ENCODE measurements at regions not wholly inside any gene's neighbourhood (a gene's known extent, or its start where the extent isn't known, plus 50 kb on each side); places are given as distances from the start of the nearest gene placed in this dataset.

DNA sequence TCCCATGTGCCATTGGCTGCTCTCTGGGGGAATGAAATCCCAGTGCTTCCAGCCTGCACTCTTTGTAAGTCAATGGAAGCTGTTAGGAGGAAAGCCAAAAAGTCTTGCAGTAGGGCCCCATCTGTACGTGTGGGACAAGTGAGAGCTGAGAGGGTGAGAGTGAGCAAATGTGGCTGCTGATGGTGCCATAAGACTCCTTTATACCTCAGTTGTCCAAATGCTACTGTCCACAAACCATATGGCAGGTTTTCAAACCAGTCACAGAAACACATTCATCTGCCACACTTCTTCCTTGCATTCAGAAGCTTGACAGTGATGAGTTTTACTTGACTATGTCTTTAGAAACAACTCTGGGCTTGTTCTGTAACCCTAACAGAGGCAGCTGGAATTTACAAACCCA lies 543.8 kb downstream of the CSNK1G3 start:
- FAIRE-seq, result no peak
- H3K4me3 ChIP-seq (ENCODE audit: control insufficient read depth in 2 of 3, extremely low read depth in 1 of 3, insufficient read depth in 2 of 3, low read depth in 1 of 3, low read length in 3 of 3), result no peak overlapping the region
- no peaks in the 10 kb centered on the region for H3K36me3 ChIP-seq (ENCODE audit: control insufficient read depth in 2 of 2, extremely low read depth in 1 of 2, insufficient read depth in 2 of 2, low read length in 2 of 2)
- no peak overlapping the region for H2AFZ ChIP-seq (ENCODE audit: control insufficient read depth, low read length)
- H3K4me1 ChIP-seq (ENCODE audit: control insufficient read depth, extremely low read depth, insufficient read depth, low read length), result peaks cover 2% of the 10 kb centered on the region
- peaks cover 7% of the 10 kb centered on the region for H3K27me3 ChIP-seq (ENCODE audit: control insufficient read depth, extremely low read depth, insufficient read depth, low read length)
- no peak overlapping the region for H3K4me2 ChIP-seq (ENCODE audit: control insufficient read depth, extremely low read depth, insufficient read depth, low read depth, low read length)
- no peaks in the 10 kb centered on the region for H3K9me3 ChIP-seq (ENCODE audit: control insufficient read depth, low read depth, low read length)
- dilution Hi-C loops (cut with MboI; ENCODE audit: extremely low pct_ligation_motif_present, low sequenced_read_pairs), result no loop called here
- TF ChIP-seq, protein P1, sequence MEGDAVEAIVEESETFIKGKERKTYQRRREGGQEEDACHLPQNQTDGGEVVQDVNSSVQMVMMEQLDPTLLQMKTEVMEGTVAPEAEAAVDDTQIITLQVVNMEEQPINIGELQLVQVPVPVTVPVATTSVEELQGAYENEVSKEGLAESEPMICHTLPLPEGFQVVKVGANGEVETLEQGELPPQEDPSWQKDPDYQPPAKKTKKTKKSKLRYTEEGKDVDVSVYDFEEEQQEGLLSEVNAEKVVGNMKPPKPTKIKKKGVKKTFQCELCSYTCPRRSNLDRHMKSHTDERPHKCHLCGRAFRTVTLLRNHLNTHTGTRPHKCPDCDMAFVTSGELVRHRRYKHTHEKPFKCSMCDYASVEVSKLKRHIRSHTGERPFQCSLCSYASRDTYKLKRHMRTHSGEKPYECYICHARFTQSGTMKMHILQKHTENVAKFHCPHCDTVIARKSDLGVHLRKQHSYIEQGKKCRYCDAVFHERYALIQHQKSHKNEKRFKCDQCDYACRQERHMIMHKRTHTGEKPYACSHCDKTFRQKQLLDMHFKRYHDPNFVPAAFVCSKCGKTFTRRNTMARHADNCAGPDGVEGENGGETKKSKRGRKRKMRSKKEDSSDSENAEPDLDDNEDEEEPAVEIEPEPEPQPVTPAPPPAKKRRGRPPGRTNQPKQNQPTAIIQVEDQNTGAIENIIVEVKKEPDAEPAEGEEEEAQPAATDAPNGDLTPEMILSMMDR (optimal IDR thresholded peaks at IDR 0.05 in 1 of 3, IDR thresholded peaks at IDR 0.05 in 1 of 3, conservative IDR thresholded peaks at IDR 0.05 in 1 of 3; ENCODE audit: extremely low read depth in 1 of 3, insufficient read depth in 2 of 3, low read length in 3 of 3), result no peak
- TF ChIP-seq EZH2 (IDR thresholded peaks at IDR 0.05; ENCODE audit: low read length), result no peak
- no peak for DNase-seq (ENCODE audit: low read depth, low spot score)
- H3K9ac ChIP-seq (ENCODE audit: control insufficient read depth, extremely low read depth, insufficient read depth, low read length), result no peak overlapping the region
- H4K20me1 ChIP-seq (ENCODE audit: control insufficient read depth, extremely low read depth, insufficient read depth, low read length), result no peaks in the 10 kb centered on the region
- H3K79me2 ChIP-seq (ENCODE audit: control insufficient read depth, insufficient read depth, low read length), result no peaks in the 10 kb centered on the region
- H3K27ac ChIP-seq (ENCODE audit: control insufficient read depth, insufficient read depth, low read length), result no peak overlapping the region
- H3K9me1 ChIP-seq (ENCODE audit: control insufficient read depth, extremely low read depth, insufficient read depth, low read length), result no peaks in the 10 kb centered on the region

DNA sequence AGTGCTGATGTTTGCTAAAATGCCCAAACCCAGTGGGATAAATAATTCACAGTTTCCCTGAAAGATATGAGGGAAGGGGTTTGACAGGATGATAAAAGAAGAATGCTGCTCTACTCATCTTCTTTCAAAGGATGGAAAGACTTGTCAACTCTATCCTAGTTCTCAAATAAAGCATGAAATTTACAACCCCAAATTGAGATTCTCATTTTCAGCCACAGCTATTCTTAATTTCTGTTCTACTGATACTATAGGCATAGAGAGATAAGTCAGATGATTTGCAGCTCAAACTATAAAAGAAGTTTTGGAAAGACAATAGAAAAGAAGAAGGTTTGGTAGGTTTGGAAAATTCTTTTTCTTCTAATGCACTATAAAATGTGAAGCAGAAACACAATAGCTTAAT lies 542.6 kb downstream of the CSNK1G3 start:
- no peak overlapping the region for H3K4me3 ChIP-seq (ENCODE audit: control insufficient read depth in 2 of 3, extremely low read depth in 1 of 3, insufficient read depth in 2 of 3, low read depth in 1 of 3, low read length in 3 of 3)
- no peak overlapping the region for H3K27ac ChIP-seq (ENCODE audit: control insufficient read depth, insufficient read depth, low read length)
- DNase-seq (ENCODE audit: low read depth, low spot score) (no peak), FAIRE-seq (no peak)
- H3K9ac ChIP-seq (ENCODE audit: control insufficient read depth, extremely low read depth, insufficient read depth, low read length), result no peak overlapping the region
- H3K9me1 ChIP-seq (ENCODE audit: control insufficient read depth, extremely low read depth, insufficient read depth, low read length), result no peaks in the 10 kb centered on the region
- H3K36me3 ChIP-seq (ENCODE audit: control insufficient read depth in 2 of 2, extremely low read depth in 1 of 2, insufficient read depth in 2 of 2, low read length in 2 of 2), result no peaks in the 10 kb centered on the region
- no peaks in the 10 kb centered on the region for H3K79me2 ChIP-seq (ENCODE audit: control insufficient read depth, insufficient read depth, low read length)
- no peaks in the 10 kb centered on the region for H3K9me3 ChIP-seq (ENCODE audit: control insufficient read depth, low read depth, low read length)
- no peaks in the 10 kb centered on the region for H4K20me1 ChIP-seq (ENCODE audit: control insufficient read depth, extremely low read depth, insufficient read depth, low read length)
- no peak overlapping the region for H3K4me2 ChIP-seq (ENCODE audit: control insufficient read depth, extremely low read depth, insufficient read depth, low read depth, low read length)
- H3K27me3 ChIP-seq (ENCODE audit: control insufficient read depth, extremely low read depth, insufficient read depth, low read length), result peaks cover 7% of the 10 kb centered on the region
- TF ChIP-seq, protein P1 (optimal IDR thresholded peaks at IDR 0.05 in 1 of 3, IDR thresholded peaks at IDR 0.05 in 1 of 3, conservative IDR thresholded peaks at IDR 0.05 in 1 of 3; ENCODE audit: extremely low read depth in 1 of 3, insufficient read depth in 2 of 3, low read length in 3 of 3), result no peak
- TF ChIP-seq EZH2 (IDR thresholded peaks at IDR 0.05; ENCODE audit: low read length), result no peak
- H2AFZ ChIP-seq (ENCODE audit: control insufficient read depth, low read length), result no peak overlapping the region
- dilution Hi-C loops (cut with MboI; ENCODE audit: extremely low pct_ligation_motif_present, low sequenced_read_pairs), result no loop called here
- peaks cover 2% of the 10 kb centered on the region for H3K4me1 ChIP-seq (ENCODE audit: control insufficient read depth, extremely low read depth, insufficient read depth, low read length)

Measured in keratinocyte (primary cell).